A204.1 (cell line): ENCODE measurements at regions not wholly inside any gene's neighbourhood (a gene's known extent, or its start where the extent isn't known, plus 50 kb on each side); places are given as distances from the start of the nearest gene placed in this dataset.

Experiments
- FAIRE-seq: peaks from 2 replicates; lab custom pipeline; 2012; peaks lifted over from hg19 to GRCh38; lab: Jason Lieb, UNC

- FAIRE-seq: no peak
These were observed 1086.8 kb upstream of the PIK3C3 start for GRCh38 chr18:40868110-40868858.

- no peak for FAIRE-seq
These were observed 1087.6 kb upstream of the PIK3C3 start for GRCh38 chr18:40867459-40867858.

- no peak for FAIRE-seq
These were observed 1088.1 kb upstream of the PIK3C3 start for GRCh38 chr18:40866968-40867367.

GRCh38 chr18:40866013-40866645, 1088.9 kb upstream of the PIK3C3 start:
- FAIRE-seq: peak; percentile 48

GRCh38 chr18:40864846-40865245, 1090.2 kb upstream of the PIK3C3 start:
- no peak for FAIRE-seq

GRCh38 chr18:40863801-40864200, 1091.2 kb upstream of the PIK3C3 start:
- FAIRE-seq: no peak

GRCh38 chr18:40860189-40860588, 1094.8 kb upstream of the PIK3C3 start:
- FAIRE-seq: no peak

DNA sequence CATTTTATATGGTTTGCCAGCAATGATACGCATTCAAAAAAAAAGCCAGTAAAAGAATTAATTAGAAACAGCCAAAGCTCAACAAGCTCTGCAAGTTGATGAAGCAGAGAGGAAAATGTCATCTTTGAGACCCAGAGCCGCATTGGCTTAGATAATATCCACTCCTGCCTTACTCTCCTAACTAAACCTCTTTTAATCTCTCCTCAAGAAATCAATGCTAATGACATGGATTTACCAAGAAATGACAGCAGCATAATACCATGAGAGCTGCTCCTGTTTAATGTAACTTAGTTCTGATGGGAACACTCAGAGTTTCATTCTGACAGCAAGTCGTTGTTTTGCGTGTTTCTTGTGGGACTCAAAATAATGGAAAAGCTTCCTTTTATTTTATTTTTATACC, 1099.4 kb upstream of the PIK3C3 start:
- FAIRE-seq: no peak

DNA sequence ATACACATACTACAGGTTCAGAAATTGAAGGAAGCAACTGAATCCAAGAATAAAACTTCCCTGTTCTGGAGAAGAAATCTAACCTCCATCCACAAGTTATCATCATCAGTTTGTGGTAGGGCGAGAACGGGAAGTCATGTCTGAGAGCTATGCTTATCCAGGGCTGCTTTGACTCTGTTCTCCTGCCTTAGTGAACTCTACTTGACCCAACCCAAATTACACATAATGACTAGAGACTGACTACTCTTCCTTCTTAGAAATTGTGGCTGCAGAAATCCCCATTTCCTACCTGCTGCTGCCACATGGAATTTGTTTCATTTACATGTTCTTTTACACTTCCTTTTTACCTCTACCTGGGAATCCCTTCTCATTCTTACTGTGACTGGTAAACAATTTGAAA, 1102.6 kb upstream of the PIK3C3 start:
- no peak for FAIRE-seq

DNA sequence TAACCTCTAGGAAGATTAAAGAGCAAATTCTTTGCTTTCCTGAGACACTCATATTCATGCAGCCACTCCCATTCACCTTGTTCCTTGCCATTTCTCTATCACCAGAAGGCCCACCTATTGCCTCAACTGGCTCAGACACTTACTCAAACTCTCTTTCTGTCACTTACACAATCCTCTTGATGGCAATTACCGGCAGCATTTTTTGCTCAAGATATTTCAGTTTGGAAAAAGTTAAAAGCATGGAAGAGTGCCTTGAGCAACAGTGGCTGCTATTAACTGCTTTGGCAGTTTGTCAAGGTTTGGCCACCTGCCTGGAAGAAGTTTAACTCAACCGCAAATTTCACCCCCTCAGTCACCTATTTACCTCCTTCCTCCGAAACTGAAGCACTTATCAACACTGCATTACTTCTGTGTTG, 1104.0 kb upstream of the PIK3C3 start:
- no peak for FAIRE-seq

DNA sequence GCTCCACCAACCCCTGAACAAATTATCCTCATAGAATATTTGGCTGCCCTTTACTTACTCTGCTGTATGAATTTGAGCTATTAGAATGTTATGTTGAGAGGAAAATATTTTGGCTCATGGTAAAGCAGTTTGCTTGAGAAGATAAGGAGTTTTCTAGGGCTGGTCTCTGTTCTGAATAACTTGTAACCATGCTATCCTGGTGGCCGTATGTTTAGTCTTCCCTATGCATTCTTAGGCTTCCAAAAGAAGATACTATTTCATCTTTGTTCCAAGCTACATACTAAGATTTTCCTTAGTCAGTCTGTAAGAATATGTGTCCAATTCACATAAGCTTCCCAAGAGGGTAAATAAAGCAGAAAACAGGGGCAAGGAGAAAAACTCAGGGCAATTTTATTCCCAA, 1105.1 kb upstream of the PIK3C3 start:
- no peak for FAIRE-seq

DNA sequence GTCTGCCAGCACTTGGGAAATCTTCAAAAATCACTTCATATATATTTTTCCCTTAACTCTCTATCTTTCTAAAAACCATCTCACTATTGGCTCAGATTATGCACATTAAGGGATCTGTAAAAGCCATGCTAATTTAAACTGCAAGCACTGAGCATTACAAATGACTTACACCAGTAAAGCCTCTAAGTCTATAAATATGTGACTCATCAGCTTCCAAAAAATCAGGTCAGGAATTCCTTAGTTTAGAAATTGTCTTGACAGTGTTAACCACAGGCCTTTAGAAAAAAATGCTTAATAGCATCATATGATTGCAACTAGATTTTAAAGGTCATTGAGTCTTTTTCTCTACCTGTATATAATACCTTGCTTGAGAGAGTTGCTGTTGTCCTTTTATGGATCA, 1113.6 kb upstream of the PIK3C3 start:
- no peak for FAIRE-seq

GRCh38 chr18:40841063-40841462, 1114.0 kb upstream of the PIK3C3 start:
- FAIRE-seq: no peak

DNA sequence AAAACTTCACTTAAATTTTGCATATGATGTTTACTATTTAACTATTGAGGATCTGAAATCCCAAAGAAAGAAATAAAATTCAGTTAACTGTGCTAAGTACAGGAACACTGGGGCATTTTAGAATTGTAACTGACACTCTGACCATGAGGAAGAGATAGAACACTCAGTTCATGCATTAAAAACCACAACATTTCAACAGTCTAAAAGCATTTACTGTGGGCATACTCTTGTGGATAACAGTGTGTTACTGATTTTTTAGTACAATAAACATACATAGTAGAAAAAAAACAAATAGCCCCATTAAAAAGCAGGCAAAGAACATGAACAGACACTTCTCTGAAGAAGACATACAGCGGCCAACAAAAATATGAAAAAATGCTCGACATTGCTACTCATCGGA, 1122.7 kb upstream of the PIK3C3 start:
- FAIRE-seq: no peak

GRCh38 chr18:40824291-40824690, 1130.7 kb upstream of the PIK3C3 start:
- no peak for FAIRE-seq

GRCh38 chr18:40821596-40822243, 1133.3 kb upstream of the PIK3C3 start:
- FAIRE-seq: no peak

DNA sequence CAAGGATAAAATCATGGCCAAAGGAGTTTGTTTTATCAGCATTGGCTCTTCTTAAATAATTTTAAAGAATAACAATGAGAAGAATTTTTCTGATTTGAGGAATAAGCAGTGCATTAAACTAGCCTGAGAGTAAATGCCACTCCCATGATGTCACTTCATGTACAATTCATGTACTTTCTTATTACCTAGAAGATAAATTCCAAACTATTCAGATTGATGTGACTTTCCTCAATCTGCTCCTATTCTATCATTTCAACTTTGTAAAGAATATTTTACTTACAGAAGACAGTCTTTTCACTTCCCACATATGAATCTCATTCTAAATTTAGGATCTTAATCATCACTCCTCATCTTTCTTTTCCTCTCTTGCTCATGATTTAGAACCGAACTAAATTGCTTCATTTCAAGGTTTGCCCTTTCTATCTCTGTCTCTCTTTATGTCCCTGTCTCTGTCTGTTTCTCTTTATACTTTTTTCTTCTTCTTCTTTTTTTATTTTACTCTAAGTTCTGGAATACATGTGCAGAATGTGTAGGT, 1142.0 kb upstream of the PIK3C3 start:
- no peak for FAIRE-seq

- FAIRE-seq: no peak
These were observed 1144.7 kb upstream of the PIK3C3 start for GRCh38 chr18:40810372-40810771.

DNA sequence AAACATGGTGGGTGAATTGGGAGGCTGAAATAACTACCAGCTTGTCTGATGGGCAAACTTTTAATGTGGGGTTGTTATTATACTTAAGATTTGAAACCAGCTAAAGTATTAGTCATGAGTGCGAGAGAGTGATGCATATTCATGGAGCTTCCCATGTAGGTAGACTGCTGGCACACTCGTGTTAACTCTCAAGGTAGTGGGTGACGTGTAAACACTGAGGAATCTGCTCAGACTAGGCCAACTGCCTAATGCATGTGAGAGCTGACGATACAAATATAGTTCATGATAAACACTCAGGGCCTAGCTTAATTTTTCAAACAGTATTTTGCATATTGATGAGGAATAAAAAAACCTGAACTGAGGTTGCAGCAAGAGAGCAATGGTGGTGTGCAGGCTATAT, 1165.7 kb upstream of the PIK3C3 start:
- no peak for FAIRE-seq

GRCh38 chr18:40782453-40783130, 1172.4 kb upstream of the PIK3C3 start:
- no peak for FAIRE-seq

DNA sequence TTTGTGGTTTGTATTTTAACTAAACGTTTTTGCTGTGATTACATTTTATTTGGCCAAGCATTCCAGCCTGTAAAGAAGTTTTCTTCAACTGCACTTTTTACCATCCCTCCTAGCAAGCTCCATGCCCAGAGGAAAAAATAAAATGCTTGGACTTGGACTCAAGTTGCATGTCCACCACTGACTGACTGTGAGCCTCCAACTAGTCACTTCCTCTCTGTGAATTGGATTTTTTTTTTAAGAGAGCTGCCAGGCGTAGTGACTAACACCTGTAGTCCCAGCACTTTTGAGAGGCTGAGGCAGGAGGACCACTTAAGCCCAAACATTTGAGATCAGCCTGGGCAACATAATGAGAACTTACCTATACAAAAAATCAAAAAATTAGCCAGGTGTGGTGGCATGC, 1185.2 kb upstream of the PIK3C3 start:
- no peak for FAIRE-seq

- FAIRE-seq: no peak
These were observed 1194.8 kb upstream of the PIK3C3 start for GRCh38 chr18:40760251-40760650.

- no peak for FAIRE-seq
These were observed 1200.6 kb upstream of the PIK3C3 start for GRCh38 chr18:40754477-40754876.
